Glutamatergic neuron (in vitro differentiated cells): ENCODE measurements at regions not wholly inside any gene's neighbourhood (a gene's known extent, or its start where the extent isn't known, plus 50 kb on each side); places are given as distances from the start of the nearest gene placed in this dataset.

Experiments used
- DNase-seq: peaks from one replicate; pipeline ENCODE4 v3.0.0; 2022
- H3K27ac Mint-ChIP-seq: one replicate; pipeline ENCODE4 v1.8.0; 2020; ENCODE audit warnings: mild to moderate bottlenecking, mixed read lengths, inconsistent platforms; ENCODE audit not compliant: unreplicated experiment
- H3K27me3 Mint-ChIP-seq: one replicate; pipeline ENCODE4 v1.8.0; 2020; ENCODE audit warnings: mild to moderate bottlenecking, moderate library complexity, mixed read lengths, inconsistent platforms; ENCODE audit not compliant: unreplicated experiment
- H3K36me3 Mint-ChIP-seq: one replicate; pipeline ENCODE4 v1.8.0; 2020; ENCODE audit warnings: mild to moderate bottlenecking, mixed read lengths, inconsistent platforms; ENCODE audit not compliant: unreplicated experiment
- H3K4me1 Mint-ChIP-seq: one replicate; pipeline ENCODE4 v1.8.0; 2020; ENCODE audit warnings: mild to moderate bottlenecking, low read depth, mixed read lengths, inconsistent platforms; ENCODE audit not compliant: unreplicated experiment
- H3K4me3 Mint-ChIP-seq: one replicate; pipeline ENCODE4 v1.8.0; 2020; ENCODE audit warnings: mild to moderate bottlenecking, mixed read lengths, inconsistent platforms; ENCODE audit not compliant: unreplicated experiment
- H3K9me3 Mint-ChIP-seq: one replicate; pipeline ENCODE4 v1.8.0; 2020; ENCODE audit warnings: mild to moderate bottlenecking, moderate library complexity, mixed read lengths, inconsistent platforms; ENCODE audit not compliant: unreplicated experiment
- TF ChIP-seq, protein P1 (sequence below): fragments of 200-600 bp; sonication (generic); IDR thresholded peaks from one replicate; pipeline ENCODE4 v1.5.0; 2021; ENCODE audit not compliant: partially characterized antibody, unreplicated experiment

DNA sequence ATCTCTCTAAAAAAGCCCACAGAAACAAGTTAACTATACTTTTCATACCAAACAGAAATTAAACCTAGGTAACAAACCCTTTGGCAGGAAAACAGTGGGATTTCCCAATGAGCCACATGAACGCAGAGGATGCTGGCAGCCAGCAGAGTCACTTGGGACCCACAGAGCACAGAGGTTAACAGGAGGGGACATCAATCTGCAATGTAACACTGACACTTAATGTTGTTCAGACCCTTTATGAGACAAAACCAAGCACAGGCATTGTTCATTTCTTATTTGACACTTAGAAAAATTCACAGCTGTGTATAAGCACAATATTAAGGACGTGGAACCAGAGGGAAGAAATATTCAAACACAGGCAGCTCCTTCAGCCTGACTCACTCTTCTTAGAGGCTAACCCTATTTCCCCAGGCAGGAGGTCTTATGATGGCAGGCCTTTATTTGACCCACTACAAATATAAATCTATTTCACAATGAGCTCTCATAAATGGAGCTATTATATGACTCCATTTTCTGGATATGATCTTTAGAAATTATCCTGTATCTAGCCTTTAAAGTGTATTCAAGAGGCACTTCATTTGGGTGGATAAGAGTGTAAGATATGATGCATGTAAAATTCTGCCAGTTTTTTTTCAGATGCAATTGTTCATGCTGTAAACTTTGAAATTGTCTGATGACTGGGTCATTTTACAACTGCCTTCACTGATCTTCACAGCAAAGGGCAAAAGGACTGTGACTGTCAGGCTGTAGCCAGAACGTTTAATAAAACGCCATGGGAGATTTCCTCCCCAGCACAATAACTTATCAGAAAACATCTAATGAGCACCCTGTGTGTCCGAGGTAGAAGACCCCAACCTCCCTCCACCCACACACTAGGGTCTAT is 132.8 kb upstream of the SATB2 start:
- peaks cover 22% of the 10 kb centered on the region for H3K4me1 Mint-ChIP-seq
- DNase-seq: no peak
- H3K27ac Mint-ChIP-seq: no peak overlapping the region
- H3K4me3 Mint-ChIP-seq: no peak overlapping the region
- H3K36me3 Mint-ChIP-seq: no peaks in the 10 kb centered on the region
- no peaks in the 10 kb centered on the region for H3K27me3 Mint-ChIP-seq
- H3K9me3 Mint-ChIP-seq: peaks cover 1% of the 10 kb centered on the region
- TF ChIP-seq, protein P1, sequence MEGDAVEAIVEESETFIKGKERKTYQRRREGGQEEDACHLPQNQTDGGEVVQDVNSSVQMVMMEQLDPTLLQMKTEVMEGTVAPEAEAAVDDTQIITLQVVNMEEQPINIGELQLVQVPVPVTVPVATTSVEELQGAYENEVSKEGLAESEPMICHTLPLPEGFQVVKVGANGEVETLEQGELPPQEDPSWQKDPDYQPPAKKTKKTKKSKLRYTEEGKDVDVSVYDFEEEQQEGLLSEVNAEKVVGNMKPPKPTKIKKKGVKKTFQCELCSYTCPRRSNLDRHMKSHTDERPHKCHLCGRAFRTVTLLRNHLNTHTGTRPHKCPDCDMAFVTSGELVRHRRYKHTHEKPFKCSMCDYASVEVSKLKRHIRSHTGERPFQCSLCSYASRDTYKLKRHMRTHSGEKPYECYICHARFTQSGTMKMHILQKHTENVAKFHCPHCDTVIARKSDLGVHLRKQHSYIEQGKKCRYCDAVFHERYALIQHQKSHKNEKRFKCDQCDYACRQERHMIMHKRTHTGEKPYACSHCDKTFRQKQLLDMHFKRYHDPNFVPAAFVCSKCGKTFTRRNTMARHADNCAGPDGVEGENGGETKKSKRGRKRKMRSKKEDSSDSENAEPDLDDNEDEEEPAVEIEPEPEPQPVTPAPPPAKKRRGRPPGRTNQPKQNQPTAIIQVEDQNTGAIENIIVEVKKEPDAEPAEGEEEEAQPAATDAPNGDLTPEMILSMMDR: no peak

DNA sequence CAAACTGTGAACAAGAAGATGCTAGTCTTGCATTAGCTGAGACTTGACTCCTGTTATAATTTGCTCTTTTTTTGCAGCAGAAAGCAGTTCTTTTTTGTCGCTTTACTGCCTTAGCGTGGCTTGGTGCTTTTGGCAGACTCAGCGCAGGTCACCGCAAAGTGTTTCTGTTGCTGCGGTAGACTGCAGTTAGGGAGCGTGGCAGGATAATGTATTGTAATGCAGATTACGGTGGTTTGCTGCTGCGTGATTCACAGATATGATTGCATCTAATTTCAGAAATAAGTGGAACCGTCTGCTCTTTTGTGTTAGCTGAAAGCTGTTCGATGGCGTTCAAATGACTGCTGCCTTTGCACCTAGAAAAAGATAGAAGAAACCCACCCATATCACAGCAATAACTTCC is 131.6 kb upstream of the SATB2 start:
- Mint-ChIP-seq H3K27ac (no peak overlapping the region), H3K9me3 (peaks cover 1% of the 10 kb centered on the region), H3K36me3 (no peaks in the 10 kb centered on the region), H3K4me3 (no peak overlapping the region), H3K27me3 (no peaks in the 10 kb centered on the region), H3K4me1 (peaks cover 22% of the 10 kb centered on the region)
- no peak for DNase-seq
- TF ChIP-seq, protein P1: no peak

GRCh38 chr2:199588054-199588453 is 130.3 kb upstream of the SATB2 start:
- TF ChIP-seq, protein P1: no peak
- Mint-ChIP-seq H3K9me3 (no peaks in the 10 kb centered on the region), H3K4me3 (no peak overlapping the region), H3K27ac (no peak overlapping the region), H3K27me3 (no peaks in the 10 kb centered on the region), H3K4me1 (peaks cover 22% of the 10 kb centered on the region), H3K36me3 (no peaks in the 10 kb centered on the region)
- DNase-seq: no peak

- no peaks in the 10 kb centered on the region for H3K36me3 Mint-ChIP-seq
- peaks cover 31% of the 10 kb centered on the region for H3K4me1 Mint-ChIP-seq
- H3K27me3 Mint-ChIP-seq: no peaks in the 10 kb centered on the region
- TF ChIP-seq, protein P1: no peak
- no peak for DNase-seq
- H3K9me3 Mint-ChIP-seq: no peaks in the 10 kb centered on the region
- H3K27ac Mint-ChIP-seq: no peak overlapping the region
- H3K4me3 Mint-ChIP-seq: no peak overlapping the region
Measured at GRCh38 chr2:199586646-199587045, 128.9 kb upstream of the SATB2 start.

DNA sequence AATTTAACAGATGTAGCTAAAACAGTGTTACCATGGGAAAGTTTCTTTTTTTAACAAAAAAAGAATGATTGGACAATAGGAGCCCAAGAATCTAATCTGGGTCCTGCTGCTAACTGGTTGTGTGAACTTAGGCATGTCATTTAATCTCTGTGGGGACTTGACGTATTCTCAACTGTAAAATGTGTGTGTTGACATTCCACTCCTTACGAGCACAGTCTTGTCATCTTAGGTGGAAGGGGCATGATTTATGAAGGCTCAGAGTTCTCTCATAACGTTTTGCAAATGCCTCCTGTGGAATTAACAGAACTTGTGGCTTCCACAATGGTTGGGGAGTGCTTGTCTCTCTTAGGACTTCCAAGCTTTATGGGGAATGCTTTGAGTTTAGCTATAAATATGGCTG is 125.9 kb upstream of the SATB2 start:
- Mint-ChIP-seq H3K9me3 (no peaks in the 10 kb centered on the region), H3K4me1 (peaks cover 14% of the 10 kb centered on the region), H3K27ac (no peak overlapping the region), H3K36me3 (no peaks in the 10 kb centered on the region), H3K27me3 (no peaks in the 10 kb centered on the region), H3K4me3 (no peak overlapping the region)
- TF ChIP-seq, protein P1: no peak
- DNase-seq: no peak
